Stimulated activated CD4-positive, alpha-beta T cell treated with anti-CD3 and anti-CD28 coated beads, Interleukin-4, amount 100 ng/mL, for 24 hours (primary cell): ENCODE measurements at regions not wholly inside any gene's neighbourhood (a gene's known extent, or its start where the extent isn't known, plus 50 kb on each side); places are given as distances from the start of the nearest gene placed in this dataset.
"Not testable (repeated sequence)": the region's sequence is repeated elsewhere in the genome, so short reads cannot be mapped to it uniquely, and the experiment has no call there.

Experiments
- DNase-seq: peaks from one replicate; pipeline ENCODE4 v3.0.0-alpha.2; 2020

DNA sequence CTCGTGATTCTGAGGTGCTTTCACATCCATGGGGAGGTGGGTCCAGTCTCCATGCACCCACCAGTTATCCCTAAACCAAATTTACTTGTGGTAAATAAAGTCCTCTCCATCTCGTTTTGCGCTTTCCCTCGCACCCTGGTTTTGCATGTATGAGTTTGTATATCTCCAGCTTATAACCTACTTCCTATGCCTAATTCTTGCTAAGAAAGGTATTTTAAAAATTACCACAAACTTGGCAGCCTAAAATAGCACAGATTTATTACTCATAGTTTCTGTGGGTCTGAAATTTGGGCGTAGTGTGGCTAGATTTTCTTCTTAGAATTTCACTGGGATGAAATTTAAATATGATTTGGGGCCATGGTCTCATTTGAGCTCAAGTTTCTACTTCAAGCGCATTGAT lies 511.5 kb downstream of the NYAP2 start:
- DNase-seq, result no peak

DNA sequence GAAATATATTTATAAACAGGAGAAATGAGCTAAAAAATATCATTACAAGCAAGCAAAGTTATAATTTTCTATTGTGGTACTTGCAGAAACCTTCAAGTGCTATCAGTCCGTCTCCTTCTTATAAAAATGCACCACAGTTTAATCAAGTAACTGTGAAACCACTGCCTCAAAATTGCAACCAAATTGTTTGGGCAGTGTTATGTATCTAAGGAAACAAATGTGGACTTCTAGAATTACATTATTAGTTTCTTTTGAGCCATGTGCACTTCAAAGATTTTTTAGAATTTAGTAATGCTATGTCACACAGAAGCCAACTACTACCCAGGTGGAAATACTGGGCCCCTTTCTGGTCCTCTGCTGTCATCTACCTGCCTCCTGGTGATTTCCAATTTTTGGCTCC lies 495.6 kb downstream of the NYAP2 start:
- DNase-seq, result no peak

DNA sequence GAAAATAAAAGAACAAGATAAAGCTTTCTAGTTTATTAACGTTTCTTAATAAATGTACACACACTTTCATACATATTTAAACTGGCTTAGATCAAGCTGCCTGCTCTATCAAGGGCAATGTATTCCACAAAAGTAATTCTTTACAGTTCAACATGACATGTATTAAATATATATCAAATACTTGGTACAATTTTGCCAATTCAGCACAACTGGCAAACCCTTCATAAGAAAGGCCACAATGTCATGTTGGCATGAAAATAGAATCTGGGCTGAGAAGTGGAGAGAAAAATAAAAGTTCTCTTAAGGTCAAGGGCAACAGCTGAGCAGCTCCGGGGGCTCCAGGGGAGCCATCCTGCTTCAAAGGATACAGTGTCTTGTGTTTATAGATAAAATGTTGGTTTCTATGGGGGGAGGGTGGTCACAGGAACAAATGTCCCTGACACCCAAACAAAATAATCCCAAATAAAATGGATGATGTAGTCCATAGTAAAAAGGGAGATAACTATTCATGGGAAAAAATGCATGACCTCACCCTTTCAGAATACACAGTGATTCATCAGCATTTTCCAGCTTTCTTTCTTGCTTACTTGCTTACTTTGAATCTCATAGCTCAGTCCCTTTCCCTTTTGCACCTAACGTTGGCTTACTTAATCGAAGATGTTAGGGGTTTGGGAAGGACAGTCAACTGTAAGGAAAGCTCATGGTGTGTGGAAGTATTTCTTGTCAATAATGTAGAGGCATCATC lies 494.9 kb downstream of the NYAP2 start:
- no peak for DNase-seq

DNA sequence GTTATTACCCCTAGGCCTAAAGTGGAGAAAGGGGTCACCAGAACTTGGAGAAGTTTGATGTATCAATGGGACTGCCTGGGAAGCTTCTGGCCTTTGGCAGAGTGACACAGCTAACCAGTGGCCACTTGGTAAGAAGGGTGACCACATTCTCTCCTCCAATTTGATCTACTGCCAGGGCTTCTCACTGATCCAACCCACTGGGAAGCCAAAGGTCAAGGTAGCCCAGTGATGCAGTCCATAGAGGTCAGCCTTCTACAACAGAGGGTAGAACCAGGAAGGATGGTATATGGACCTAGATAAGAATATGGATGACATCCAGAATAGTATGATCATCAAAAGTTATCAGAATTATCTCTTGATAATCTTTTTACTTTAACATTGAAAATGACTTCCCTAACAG lies 493.6 kb downstream of the NYAP2 start:
- DNase-seq, result no peak

DNA sequence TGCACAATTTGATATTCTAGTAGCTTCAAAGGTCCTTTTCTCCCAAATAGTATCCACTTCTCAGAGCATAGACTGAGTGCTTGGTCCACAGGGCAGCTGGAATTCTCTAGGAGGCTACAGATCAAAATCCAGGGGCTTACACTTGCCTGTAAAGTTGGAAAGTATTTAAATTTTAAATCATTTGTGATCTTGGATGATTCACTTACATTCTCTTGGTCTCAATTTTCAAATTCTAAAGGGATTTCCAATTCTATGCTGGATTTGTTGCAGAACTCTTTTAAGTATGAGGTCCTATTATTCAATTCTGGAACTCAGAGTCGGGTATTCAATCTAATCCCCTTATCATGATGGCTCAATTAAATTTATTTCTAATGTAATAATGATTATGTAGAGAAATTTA lies 492.3 kb downstream of the NYAP2 start:
- DNase-seq, result no peak

DNA sequence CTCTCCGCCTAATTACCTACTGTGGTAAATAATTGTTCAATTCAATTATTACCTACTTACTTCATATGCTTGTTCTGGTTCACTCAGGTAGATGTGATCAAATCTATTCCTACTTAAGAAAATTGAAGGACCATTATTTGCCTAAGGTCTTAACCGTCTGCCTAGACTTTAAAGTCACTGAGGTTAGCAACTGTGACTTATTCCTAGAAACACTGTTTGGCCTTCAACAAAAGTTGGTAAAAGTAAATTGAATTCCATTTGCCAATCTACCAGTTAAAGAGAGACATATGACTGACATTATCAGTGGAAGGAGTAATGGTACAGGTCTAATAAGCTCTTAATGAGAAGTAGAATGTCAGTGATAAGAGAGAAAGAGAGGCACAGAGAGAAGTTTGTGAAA lies 491.5 kb downstream of the NYAP2 start:
- no peak for DNase-seq

DNA sequence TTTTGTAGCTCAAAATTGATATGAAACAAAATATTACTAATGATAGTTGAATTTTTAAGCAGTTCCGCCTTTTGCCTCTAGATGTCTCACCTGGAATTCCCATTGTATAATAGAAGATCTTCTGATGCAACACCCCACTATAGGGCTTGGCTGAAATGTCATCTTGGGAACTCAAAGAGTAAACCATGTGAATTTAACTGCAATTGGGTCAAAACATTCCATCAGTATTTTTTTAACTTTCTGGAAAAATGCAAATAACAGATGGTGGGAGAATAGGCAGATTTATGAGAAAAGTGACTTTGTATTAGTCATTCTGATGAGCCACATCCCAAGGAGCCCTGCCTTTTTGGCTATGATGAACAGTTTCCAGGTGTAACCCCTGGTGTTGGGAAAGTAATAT lies 489.9 kb downstream of the NYAP2 start:
- no peak for DNase-seq

DNA sequence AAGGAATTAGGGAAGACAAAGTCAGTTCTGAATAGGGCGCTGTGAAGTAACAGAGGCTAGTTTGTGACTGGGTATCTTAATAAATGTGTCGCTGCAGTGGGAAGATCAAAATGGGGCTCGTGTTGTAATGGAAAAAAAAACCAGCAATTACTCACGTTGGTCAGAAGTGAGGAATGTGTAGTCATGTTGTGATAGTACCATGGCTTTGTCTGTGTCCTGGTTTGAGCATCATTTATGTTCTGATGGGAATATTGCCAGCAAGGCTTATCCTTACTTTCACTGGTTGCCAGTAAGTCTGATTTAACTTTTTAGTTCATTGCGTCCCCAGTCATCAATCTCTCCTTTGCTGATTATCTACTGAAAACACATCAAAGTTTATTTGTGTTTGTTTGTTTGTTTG lies 467.6 kb downstream of the NYAP2 start:
- no peak for DNase-seq

- no peak for DNase-seq
Measured at GRCh38 chr2:225865468-225865867, 466.0 kb downstream of the NYAP2 start.

- no peak for DNase-seq
Measured at GRCh38 chr2:225864394-225864793, 464.9 kb downstream of the NYAP2 start.

DNA sequence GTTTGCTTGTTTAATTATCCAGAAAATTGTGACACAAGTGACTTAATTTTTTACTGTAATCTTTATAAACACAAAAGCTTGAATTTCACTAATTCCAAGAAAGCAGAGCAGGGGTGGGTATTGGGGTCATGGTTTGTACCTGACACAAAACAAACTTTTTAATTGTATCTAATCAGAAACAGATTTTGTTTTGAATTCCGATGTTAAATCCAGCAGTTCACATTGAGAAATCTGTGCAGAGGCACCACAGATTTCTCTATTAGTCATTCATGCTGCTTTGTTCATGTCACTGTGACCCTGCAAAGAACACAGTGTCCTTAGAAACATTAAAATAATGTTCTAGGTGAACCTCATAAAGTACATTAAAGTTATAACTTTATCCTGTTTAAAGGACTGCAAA lies 443.4 kb downstream of the NYAP2 start:
- DNase-seq, result no peak

DNA sequence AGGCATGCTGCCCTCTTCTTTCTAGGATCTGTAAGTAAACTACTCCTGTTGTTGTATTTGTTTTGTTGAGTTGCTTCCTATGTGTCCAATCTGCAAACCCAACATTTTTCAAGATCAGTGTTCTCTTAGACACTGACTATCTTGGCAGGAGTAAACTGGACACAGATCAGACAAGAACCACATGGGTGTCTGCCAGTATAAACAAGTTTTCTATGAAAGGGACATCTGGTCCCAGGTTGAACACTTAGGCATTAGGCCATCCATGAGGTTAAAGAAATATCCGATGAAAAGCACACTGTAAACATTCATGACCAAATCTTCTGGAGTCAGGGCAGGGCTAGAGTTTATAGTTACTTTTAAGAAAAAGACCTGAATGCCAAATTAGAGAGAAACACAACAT lies 441.8 kb downstream of the NYAP2 start:
- no peak for DNase-seq

GRCh38 chr2:225837328-225837727 lies 437.8 kb downstream of the NYAP2 start:
- no peak for DNase-seq

DNA sequence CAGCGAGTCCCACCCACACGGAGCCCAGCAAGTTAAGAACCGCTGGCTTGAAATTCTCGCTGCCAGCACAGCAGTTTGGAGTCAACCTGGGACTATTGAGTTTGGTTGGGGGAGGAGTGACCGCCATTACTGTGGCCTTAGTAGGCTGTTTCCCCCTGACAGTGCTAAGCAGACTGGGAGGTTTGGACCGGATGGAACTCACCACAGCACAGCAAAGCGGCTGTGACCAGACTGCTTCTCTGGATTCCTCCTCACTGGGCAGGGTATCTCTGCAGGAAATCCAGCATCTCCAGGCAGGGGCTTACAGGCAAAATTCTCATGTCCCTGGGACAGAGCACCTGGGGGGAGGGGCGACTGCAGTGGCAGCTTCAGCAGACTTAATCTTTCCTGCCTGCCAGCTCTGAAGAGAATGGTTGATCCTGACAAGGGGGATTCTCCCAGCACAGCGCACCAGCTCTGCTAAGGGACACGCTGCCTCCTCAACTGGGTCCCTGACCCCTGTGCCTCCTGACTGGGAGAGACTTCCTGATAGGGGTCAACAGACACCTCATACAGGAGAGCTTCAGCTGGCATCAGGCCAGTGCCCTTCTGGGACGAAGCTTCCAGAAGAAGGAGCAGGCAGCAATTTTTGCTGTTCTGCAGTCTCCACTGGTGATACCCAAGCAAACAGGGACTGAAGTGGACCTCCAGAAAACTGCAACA lies 425.4 kb downstream of the NYAP2 start:
- DNase-seq, result no peak

DNA sequence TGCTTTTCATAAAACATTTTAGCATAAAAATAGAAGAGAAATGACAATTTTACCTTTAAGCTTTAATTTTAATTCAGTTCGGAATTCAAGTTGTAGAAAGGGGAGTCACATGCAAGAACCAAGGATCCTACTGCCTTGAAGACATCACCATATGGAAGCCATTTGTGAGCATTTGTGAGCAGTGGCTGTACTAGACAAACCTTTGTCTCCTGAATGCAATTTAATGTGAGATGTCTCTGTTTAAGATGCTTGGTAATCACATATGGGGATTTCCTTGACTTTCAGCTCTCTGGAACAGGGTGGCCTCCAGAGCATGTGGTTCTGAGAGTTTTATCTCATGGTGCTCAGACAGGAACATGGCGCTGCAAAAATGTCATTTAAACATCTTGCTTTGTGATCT lies 421.8 kb downstream of the NYAP2 start:
- DNase-seq, result no peak

- no peak for DNase-seq
Measured at GRCh38 chr2:225820826-225821225, 421.3 kb downstream of the NYAP2 start.

- no peak for DNase-seq
Measured at GRCh38 chr2:225814554-225814953, 415.0 kb downstream of the NYAP2 start.

DNA sequence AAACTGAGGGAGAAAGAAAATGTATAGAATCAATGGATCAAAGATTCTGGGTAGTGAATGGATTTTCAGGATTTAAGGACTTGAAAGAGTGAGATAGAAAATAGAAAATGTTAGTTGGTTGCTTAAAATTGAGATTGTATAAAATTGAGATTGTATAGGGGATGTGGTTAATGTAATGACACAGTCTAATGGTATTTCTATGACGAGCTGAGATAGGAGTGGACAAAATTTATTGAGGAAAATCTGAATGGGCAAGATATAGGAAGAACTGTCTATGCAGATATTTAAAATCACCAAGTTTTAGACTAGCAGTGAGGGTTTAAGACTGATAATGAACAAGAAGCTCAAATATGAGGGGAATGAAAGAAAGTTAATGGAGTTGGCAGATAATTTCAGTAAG lies 406.6 kb downstream of the NYAP2 start:
- no peak for DNase-seq

- DNase-seq, result not testable (repeated sequence)
Measured at GRCh38 chr2:225802076-225802475, 402.6 kb downstream of the NYAP2 start.

GRCh38 chr2:225797394-225797793 lies 397.9 kb downstream of the NYAP2 start:
- no peak for DNase-seq

- no peak for DNase-seq
Measured at GRCh38 chr2:225794652-225795400, 395.3 kb downstream of the NYAP2 start.

GRCh38 chr2:225793736-225794550 lies 394.4 kb downstream of the NYAP2 start:
- no peak for DNase-seq

DNA sequence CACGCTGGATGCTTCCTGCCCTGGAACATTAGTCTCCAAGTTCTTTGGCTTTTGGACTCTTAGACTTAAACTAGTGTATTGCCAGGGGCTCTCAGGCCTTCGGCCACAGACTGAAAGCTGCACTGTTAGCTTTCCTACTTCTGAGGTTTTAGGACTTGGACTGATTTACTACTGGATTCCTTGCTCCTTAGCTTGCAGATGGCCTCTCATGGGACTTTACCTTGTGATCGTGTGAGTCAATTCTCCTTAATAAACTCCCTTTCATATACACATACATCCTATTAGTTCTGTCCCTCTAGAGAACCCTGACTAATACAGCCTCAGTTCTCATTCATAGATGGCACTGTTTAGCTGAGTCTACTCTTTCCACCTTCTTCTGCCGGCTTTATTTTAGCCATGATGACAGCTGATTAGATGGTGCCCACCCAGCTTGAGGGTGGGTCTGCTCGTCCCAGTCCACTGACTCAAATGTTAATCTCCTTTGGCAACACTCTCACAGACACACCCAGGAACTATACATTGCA lies 389.1 kb downstream of the NYAP2 start:
- no peak for DNase-seq
